Right atrium auricular region (tissue), 2 donors: ENCODE measurements at regions not wholly inside any gene's neighbourhood (a gene's known extent, or its start where the extent isn't known, plus 50 kb on each side); places are given as distances from the start of the nearest gene placed in this dataset.

ENCODE experiments used
- DNase-seq: peaks from one replicate; pipeline ENCODE4 v3.0.0-alpha.2; 2019; ENCODE audit warnings: low spot score
- H3K27ac ChIP-seq, 2 donors: fragments of 200-600 bp; sonication (generic); 1 replicate in 1 of 2; 2 replicates in 1 of 2; pipeline ENCODE4 v1.5.1; 2016 to 2019
- H3K27me3 ChIP-seq, 2 donors: fragments of 200-600 bp; sonication (generic); one replicate each; pipeline versions ENCODE4 v1.5.1 to v1.6.0; 2017 to 2019
- H3K36me3 ChIP-seq: fragments of 200-600 bp; sonication (generic); one replicate; pipeline ENCODE4 v1.5.1; 2016
- H3K4me1 ChIP-seq, 2 donors: fragments of 200-600 bp; sonication (generic); one replicate each; pipeline versions ENCODE4 v1.5.1 to v1.6.0; 2017 to 2019
- H3K4me3 ChIP-seq, 2 donors: fragments of 200-600 bp; sonication (generic); 1 replicate in 1 of 2; 2 replicates in 1 of 2; pipeline ENCODE4 v1.5.1; 2017 to 2019; ENCODE audit warnings: mild to moderate bottlenecking in 1 of 2, moderate library complexity in 1 of 2
- H3K9me3 ChIP-seq, 2 donors: fragments of 200-600 bp; sonication (generic); one replicate each; pipeline ENCODE4 v1.5.1; 2019
- TF ChIP-seq, protein P1 (sequence below), 2 donors: fragments of 200-600 bp; sonication (generic); IDR thresholded peaks; one replicate each; pipeline ENCODE4 v1.5.1; 2019; ENCODE audit warnings: antibody characterized with exemption in 2 of 2

DNA sequence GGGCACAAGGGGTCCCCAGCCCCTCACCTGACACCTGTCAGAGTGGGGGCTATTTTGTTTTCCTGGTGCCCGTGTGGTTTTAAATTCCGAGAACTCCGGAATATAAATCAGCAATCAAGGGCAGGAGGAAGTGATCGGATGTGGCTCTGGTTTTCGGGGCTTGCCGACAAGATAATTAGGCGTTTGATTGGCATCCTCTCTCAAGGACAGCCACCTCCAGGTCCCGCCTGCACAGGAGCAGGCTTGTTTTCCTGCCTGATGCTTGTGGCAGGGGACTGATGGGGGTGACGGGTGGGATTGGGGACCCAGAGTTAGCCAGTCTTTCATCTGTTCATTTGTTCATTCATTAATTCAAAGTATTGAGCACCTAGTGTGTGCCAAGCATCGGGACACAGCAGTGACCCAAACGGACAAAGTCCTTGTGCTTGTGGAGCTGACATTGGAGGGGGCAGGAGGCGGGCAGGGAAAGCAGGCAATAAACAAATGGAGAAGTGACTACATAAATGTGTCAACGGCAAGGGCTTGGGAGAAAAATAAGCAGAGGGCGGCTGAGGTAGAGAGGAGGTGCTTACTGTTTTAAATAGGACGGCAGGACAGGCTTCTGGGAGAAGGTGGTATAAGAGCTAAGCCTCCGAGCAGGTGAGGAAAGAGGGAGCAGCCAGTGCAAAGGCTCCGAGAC is 166.5 kb downstream of the PHETA1 start:
- H3K9me3 ChIP-seq, result no peaks in the 10 kb centered on the region
- H3K27ac ChIP-seq, result no peak overlapping the region
- TF ChIP-seq, protein P1, sequence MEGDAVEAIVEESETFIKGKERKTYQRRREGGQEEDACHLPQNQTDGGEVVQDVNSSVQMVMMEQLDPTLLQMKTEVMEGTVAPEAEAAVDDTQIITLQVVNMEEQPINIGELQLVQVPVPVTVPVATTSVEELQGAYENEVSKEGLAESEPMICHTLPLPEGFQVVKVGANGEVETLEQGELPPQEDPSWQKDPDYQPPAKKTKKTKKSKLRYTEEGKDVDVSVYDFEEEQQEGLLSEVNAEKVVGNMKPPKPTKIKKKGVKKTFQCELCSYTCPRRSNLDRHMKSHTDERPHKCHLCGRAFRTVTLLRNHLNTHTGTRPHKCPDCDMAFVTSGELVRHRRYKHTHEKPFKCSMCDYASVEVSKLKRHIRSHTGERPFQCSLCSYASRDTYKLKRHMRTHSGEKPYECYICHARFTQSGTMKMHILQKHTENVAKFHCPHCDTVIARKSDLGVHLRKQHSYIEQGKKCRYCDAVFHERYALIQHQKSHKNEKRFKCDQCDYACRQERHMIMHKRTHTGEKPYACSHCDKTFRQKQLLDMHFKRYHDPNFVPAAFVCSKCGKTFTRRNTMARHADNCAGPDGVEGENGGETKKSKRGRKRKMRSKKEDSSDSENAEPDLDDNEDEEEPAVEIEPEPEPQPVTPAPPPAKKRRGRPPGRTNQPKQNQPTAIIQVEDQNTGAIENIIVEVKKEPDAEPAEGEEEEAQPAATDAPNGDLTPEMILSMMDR (IDR thresholded peaks at IDR 0.05), result no peak
- no peak overlapping the region for H3K4me3 ChIP-seq
- no peaks in the 10 kb centered on the region for H3K36me3 ChIP-seq
- no peak for DNase-seq
- no peaks in the 10 kb centered on the region for H3K4me1 ChIP-seq
- peaks cover 0 to 3% of the 10 kb centered on the region in 2 donors for H3K27me3 ChIP-seq

DNA sequence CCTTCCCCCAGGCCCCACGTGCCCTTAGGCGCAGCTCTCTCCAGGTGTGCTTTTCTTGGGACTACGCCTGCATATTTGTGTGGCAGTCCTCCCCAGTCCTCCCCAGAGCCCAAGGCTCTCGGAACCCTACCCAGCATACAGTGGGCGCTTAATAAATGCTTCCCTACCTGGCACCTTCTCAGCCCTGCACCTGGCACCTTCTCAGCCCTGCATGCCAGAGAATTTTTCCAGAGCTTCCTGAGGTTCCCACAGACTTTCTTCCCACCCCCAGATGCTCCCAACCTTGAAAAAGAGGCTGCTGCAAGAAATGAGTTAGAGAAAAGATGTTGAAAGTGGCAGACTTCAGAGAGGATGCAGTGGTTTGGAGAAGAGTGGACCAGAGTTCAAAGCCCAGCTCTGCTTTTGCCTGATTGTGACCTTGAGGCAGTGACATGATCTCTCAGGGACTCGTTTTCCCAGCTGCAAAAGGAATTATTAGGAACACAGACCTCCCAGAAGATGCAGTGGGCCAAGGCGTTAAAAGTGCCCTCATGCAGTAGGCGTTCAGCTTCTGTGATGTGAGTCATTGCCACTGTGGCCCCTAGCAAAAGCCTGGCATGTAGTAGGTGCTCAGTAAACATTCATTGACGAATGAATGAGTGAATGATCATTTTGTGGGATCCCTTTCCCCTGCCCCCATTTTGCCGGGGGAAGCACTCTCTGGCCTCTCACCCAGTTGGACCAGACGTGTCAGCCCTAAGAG is 167.2 kb downstream of the PHETA1 start:
- H3K4me1 ChIP-seq, result no peaks in the 10 kb centered on the region
- peaks cover 0 to 3% of the 10 kb centered on the region in 2 donors for H3K27me3 ChIP-seq

DNA sequence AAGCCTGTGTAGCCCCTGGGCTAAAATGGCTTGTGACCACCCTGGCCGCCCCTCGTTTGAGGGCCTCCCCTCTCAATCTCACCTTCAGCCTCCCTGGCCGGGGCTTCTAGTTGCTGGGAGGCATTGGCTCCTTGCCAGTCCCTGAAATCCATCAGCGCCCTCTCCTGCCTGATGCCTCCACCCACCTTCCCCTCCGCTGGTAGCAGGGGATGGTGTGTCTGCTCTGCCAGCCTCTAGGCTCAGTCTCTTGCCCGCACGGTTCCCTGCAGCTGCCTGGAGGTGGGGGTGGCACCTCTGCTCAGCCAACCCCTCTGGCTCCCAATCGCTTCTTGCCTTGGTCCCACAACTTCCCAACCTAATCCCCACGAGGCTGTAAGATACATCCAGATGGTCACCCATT is 167.9 kb downstream of the PHETA1 start:
- TF ChIP-seq, protein P1 (IDR thresholded peaks at IDR 0.05), result no peak
- H3K27me3 ChIP-seq, result peaks cover 0 to 3% of the 10 kb centered on the region in 2 donors
- H3K4me3 ChIP-seq, result no peak overlapping the region
- no peaks in the 10 kb centered on the region for H3K4me1 ChIP-seq
- no peaks in the 10 kb centered on the region for H3K36me3 ChIP-seq
- DNase-seq, result no peak
- no peaks in the 10 kb centered on the region for H3K9me3 ChIP-seq
- H3K27ac ChIP-seq, result no peak overlapping the region

More for the DNA sequence above, 167.2 kb downstream of the PHETA1 start:
- Histone ChIP-seq H3K27ac (no peak overlapping the region), H3K36me3 (no peaks in the 10 kb centered on the region), H3K9me3 (no peaks in the 10 kb centered on the region), H3K4me3 (no peak overlapping the region)
- TF ChIP-seq, protein P1 (IDR thresholded peaks at IDR 0.05), result no peak
- no peak for DNase-seq

- Histone ChIP-seq H3K4me3 (no peak overlapping the region), H3K36me3 (no peaks in the 10 kb centered on the region), H3K27me3 (peaks cover 0 to 3% of the 10 kb centered on the region in 2 donors), H3K4me1 (no peaks in the 10 kb centered on the region), H3K9me3 (no peaks in the 10 kb centered on the region), H3K27ac (no peak overlapping the region)
- TF ChIP-seq, protein P1 (IDR thresholded peaks at IDR 0.05), result no peak
- no peak for DNase-seq
These were observed 171.4 kb downstream of the PHETA1 start for GRCh38 chr12:111197376-111197944.

GRCh38 chr12:111196532-111196931 is 172.4 kb downstream of the PHETA1 start:
- H3K27ac ChIP-seq, result no peak overlapping the region
- H3K4me1 ChIP-seq, result no peaks in the 10 kb centered on the region
- no peaks in the 10 kb centered on the region for H3K36me3 ChIP-seq
- no peaks in the 10 kb centered on the region for H3K9me3 ChIP-seq
- no peak overlapping the region for H3K4me3 ChIP-seq
- no peak for DNase-seq
- no peaks in the 10 kb centered on the region for H3K27me3 ChIP-seq
- TF ChIP-seq, protein P1 (IDR thresholded peaks at IDR 0.05), result no peak
